ENCODE measurements at regions not wholly inside any gene's neighbourhood (a gene's known extent, or its start where the extent isn't known, plus 50 kb on each side); places are given as distances from the start of the nearest gene placed in this dataset.

- no peaks in the 10 kb centered on the region for H3K36me3 ChIP-seq (ENCODE audit: control insufficient read depth in 1 of 2, insufficient read depth in 2 of 2, low read length in 2 of 2)
Measured at GRCh38 chr2:136658201-136658600, 107.1 kb upstream of the THSD7B start.

GRCh38 chr2:136653861-136654260 lies 111.5 kb upstream of the THSD7B start:
- H3K27me3 ChIP-seq (ENCODE audit: control insufficient read depth in 1 of 2, insufficient read depth in 2 of 2, low read length in 2 of 2), result peaks cover 0 to 4% of the 10 kb centered on the region in 2 donors
- no peaks in the 10 kb centered on the region for H3K9me3 ChIP-seq (ENCODE audit: control insufficient read depth in 1 of 2, low read length in 2 of 2)
- no peak overlapping the region for H3K4me3 ChIP-seq (ENCODE audit: low read depth in 1 of 2, low read length in 2 of 2)
- no peak overlapping the region for H3K27ac ChIP-seq (ENCODE audit: low read depth, low read length)
- no peak overlapping the region for H3K9ac ChIP-seq (ENCODE audit: low read depth in 1 of 2, low read length in 2 of 2)
- H3K36me3 ChIP-seq (ENCODE audit: control insufficient read depth in 1 of 2, insufficient read depth in 2 of 2, low read length in 2 of 2), result no peaks in the 10 kb centered on the region
- no peaks in the 10 kb centered on the region for H3K4me1 ChIP-seq (ENCODE audit: control insufficient read depth in 1 of 2, insufficient read depth in 2 of 2, low read length in 2 of 2)

More at GRCh38 chr2:136658201-136658600, 107.1 kb upstream of the THSD7B start:
- H3K27ac ChIP-seq (ENCODE audit: low read depth, low read length), result no peak overlapping the region
- H3K9ac ChIP-seq (ENCODE audit: low read depth in 1 of 2, low read length in 2 of 2), result no peak overlapping the region
- no peak overlapping the region for H3K4me3 ChIP-seq (ENCODE audit: low read depth in 1 of 2, low read length in 2 of 2)
- H3K4me1 ChIP-seq (ENCODE audit: control insufficient read depth in 1 of 2, insufficient read depth in 2 of 2, low read length in 2 of 2), result no peaks in the 10 kb centered on the region
- no peaks in the 10 kb centered on the region for H3K27me3 ChIP-seq (ENCODE audit: control insufficient read depth in 1 of 2, insufficient read depth in 2 of 2, low read length in 2 of 2)
- H3K9me3 ChIP-seq (ENCODE audit: control insufficient read depth in 1 of 2, low read length in 2 of 2), result no peaks in the 10 kb centered on the region

- no peak overlapping the region for H3K27ac ChIP-seq (ENCODE audit: low read depth, low read length)
- H3K4me3 ChIP-seq (ENCODE audit: low read depth in 1 of 2, low read length in 2 of 2), result no peak overlapping the region
- no peaks in the 10 kb centered on the region for H3K4me1 ChIP-seq (ENCODE audit: control insufficient read depth in 1 of 2, insufficient read depth in 2 of 2, low read length in 2 of 2)
- peaks cover 0 to 4% of the 10 kb centered on the region in 2 donors for H3K27me3 ChIP-seq (ENCODE audit: control insufficient read depth in 1 of 2, insufficient read depth in 2 of 2, low read length in 2 of 2)
- H3K9me3 ChIP-seq (ENCODE audit: control insufficient read depth in 1 of 2, low read length in 2 of 2), result no peaks in the 10 kb centered on the region
- no peak overlapping the region for H3K9ac ChIP-seq (ENCODE audit: low read depth in 1 of 2, low read length in 2 of 2)
- H3K36me3 ChIP-seq (ENCODE audit: control insufficient read depth in 1 of 2, insufficient read depth in 2 of 2, low read length in 2 of 2), result no peaks in the 10 kb centered on the region
Measured at GRCh38 chr2:136651456-136652010, 113.8 kb upstream of the THSD7B start.

- Histone ChIP-seq H3K36me3 (ENCODE audit: control insufficient read depth in 1 of 2, insufficient read depth in 2 of 2, low read length in 2 of 2) (no peaks in the 10 kb centered on the region), H3K4me1 (ENCODE audit: control insufficient read depth in 1 of 2, insufficient read depth in 2 of 2, low read length in 2 of 2) (no peaks in the 10 kb centered on the region), H3K27me3 (ENCODE audit: control insufficient read depth in 1 of 2, insufficient read depth in 2 of 2, low read length in 2 of 2) (peaks cover 0 to 4% of the 10 kb centered on the region in 2 donors), H3K9ac (ENCODE audit: low read depth in 1 of 2, low read length in 2 of 2) (no peak overlapping the region), H3K9me3 (ENCODE audit: control insufficient read depth in 1 of 2, low read length in 2 of 2) (no peaks in the 10 kb centered on the region), H3K27ac (ENCODE audit: low read depth, low read length) (no peak overlapping the region), H3K4me3 (ENCODE audit: low read depth in 1 of 2, low read length in 2 of 2) (no peak overlapping the region)
Measured at GRCh38 chr2:136647039-136647438, 118.3 kb upstream of the THSD7B start.

GRCh38 chr2:136645236-136645828 lies 120.0 kb upstream of the THSD7B start:
- Histone ChIP-seq H3K27ac (ENCODE audit: low read depth, low read length) (no peak overlapping the region), H3K27me3 (ENCODE audit: control insufficient read depth in 1 of 2, insufficient read depth in 2 of 2, low read length in 2 of 2) (peaks cover 0 to 4% of the 10 kb centered on the region in 2 donors), H3K4me3 (ENCODE audit: low read depth in 1 of 2, low read length in 2 of 2) (no peak overlapping the region), H3K9ac (ENCODE audit: low read depth in 1 of 2, low read length in 2 of 2) (no peak overlapping the region), H3K9me3 (ENCODE audit: control insufficient read depth in 1 of 2, low read length in 2 of 2) (no peaks in the 10 kb centered on the region), H3K4me1 (ENCODE audit: control insufficient read depth in 1 of 2, insufficient read depth in 2 of 2, low read length in 2 of 2) (no peaks in the 10 kb centered on the region), H3K36me3 (ENCODE audit: control insufficient read depth in 1 of 2, insufficient read depth in 2 of 2, low read length in 2 of 2) (no peaks in the 10 kb centered on the region)

GRCh38 chr2:136639651-136640050 lies 125.7 kb upstream of the THSD7B start:
- Histone ChIP-seq H3K4me3 (ENCODE audit: low read depth in 1 of 2, low read length in 2 of 2) (no peak overlapping the region), H3K9me3 (ENCODE audit: control insufficient read depth in 1 of 2, low read length in 2 of 2) (no peaks in the 10 kb centered on the region), H3K27me3 (ENCODE audit: control insufficient read depth in 1 of 2, insufficient read depth in 2 of 2, low read length in 2 of 2) (no peaks in the 10 kb centered on the region), H3K9ac (ENCODE audit: low read depth in 1 of 2, low read length in 2 of 2) (no peak overlapping the region), H3K4me1 (ENCODE audit: control insufficient read depth in 1 of 2, insufficient read depth in 2 of 2, low read length in 2 of 2) (no peaks in the 10 kb centered on the region), H3K27ac (ENCODE audit: low read depth, low read length) (no peak overlapping the region), H3K36me3 (ENCODE audit: control insufficient read depth in 1 of 2, insufficient read depth in 2 of 2, low read length in 2 of 2) (no peaks in the 10 kb centered on the region)

GRCh38 chr2:136638193-136638592 lies 127.2 kb upstream of the THSD7B start:
- Histone ChIP-seq H3K27me3 (ENCODE audit: control insufficient read depth in 1 of 2, insufficient read depth in 2 of 2, low read length in 2 of 2) (no peaks in the 10 kb centered on the region), H3K4me1 (ENCODE audit: control insufficient read depth in 1 of 2, insufficient read depth in 2 of 2, low read length in 2 of 2) (no peaks in the 10 kb centered on the region), H3K27ac (ENCODE audit: low read depth, low read length) (no peak overlapping the region), H3K4me3 (ENCODE audit: low read depth in 1 of 2, low read length in 2 of 2) (no peak overlapping the region), H3K9ac (ENCODE audit: low read depth in 1 of 2, low read length in 2 of 2) (no peak overlapping the region), H3K9me3 (ENCODE audit: control insufficient read depth in 1 of 2, low read length in 2 of 2) (no peaks in the 10 kb centered on the region), H3K36me3 (ENCODE audit: control insufficient read depth in 1 of 2, insufficient read depth in 2 of 2, low read length in 2 of 2) (no peaks in the 10 kb centered on the region)

- no peaks in the 10 kb centered on the region for H3K9me3 ChIP-seq (ENCODE audit: control insufficient read depth in 1 of 2, low read length in 2 of 2)
- H3K27me3 ChIP-seq (ENCODE audit: control insufficient read depth in 1 of 2, insufficient read depth in 2 of 2, low read length in 2 of 2), result no peaks in the 10 kb centered on the region
- no peaks in the 10 kb centered on the region for H3K4me1 ChIP-seq (ENCODE audit: control insufficient read depth in 1 of 2, insufficient read depth in 2 of 2, low read length in 2 of 2)
- no peak overlapping the region for H3K27ac ChIP-seq (ENCODE audit: low read depth, low read length)
- H3K4me3 ChIP-seq (ENCODE audit: low read depth in 1 of 2, low read length in 2 of 2), result no peak overlapping the region
- no peak overlapping the region for H3K9ac ChIP-seq (ENCODE audit: low read depth in 1 of 2, low read length in 2 of 2)
- no peaks in the 10 kb centered on the region for H3K36me3 ChIP-seq (ENCODE audit: control insufficient read depth in 1 of 2, insufficient read depth in 2 of 2, low read length in 2 of 2)
Measured at GRCh38 chr2:136637402-136637801, 127.9 kb upstream of the THSD7B start.

GRCh38 chr2:136628490-136628889 lies 136.9 kb upstream of the THSD7B start:
- no peak overlapping the region for H3K9ac ChIP-seq (ENCODE audit: low read depth in 1 of 2, low read length in 2 of 2)
- no peak overlapping the region for H3K27ac ChIP-seq (ENCODE audit: low read depth, low read length)
- H3K27me3 ChIP-seq (ENCODE audit: control insufficient read depth in 1 of 2, insufficient read depth in 2 of 2, low read length in 2 of 2), result no peaks in the 10 kb centered on the region
- H3K9me3 ChIP-seq (ENCODE audit: control insufficient read depth in 1 of 2, low read length in 2 of 2), result no peaks in the 10 kb centered on the region
- H3K36me3 ChIP-seq (ENCODE audit: control insufficient read depth in 1 of 2, insufficient read depth in 2 of 2, low read length in 2 of 2), result no peaks in the 10 kb centered on the region
- no peaks in the 10 kb centered on the region for H3K4me1 ChIP-seq (ENCODE audit: control insufficient read depth in 1 of 2, insufficient read depth in 2 of 2, low read length in 2 of 2)
- no peak overlapping the region for H3K4me3 ChIP-seq (ENCODE audit: low read depth in 1 of 2, low read length in 2 of 2)

GRCh38 chr2:136613096-136613495 lies 152.2 kb upstream of the THSD7B start:
- H3K4me1 ChIP-seq (ENCODE audit: control insufficient read depth in 1 of 2, insufficient read depth in 2 of 2, low read length in 2 of 2), result no peaks in the 10 kb centered on the region
- no peak overlapping the region for H3K9ac ChIP-seq (ENCODE audit: low read depth in 1 of 2, low read length in 2 of 2)
- H3K27ac ChIP-seq (ENCODE audit: low read depth, low read length), result no peak overlapping the region
- H3K36me3 ChIP-seq (ENCODE audit: control insufficient read depth in 1 of 2, insufficient read depth in 2 of 2, low read length in 2 of 2), result no peaks in the 10 kb centered on the region
- H3K27me3 ChIP-seq (ENCODE audit: control insufficient read depth in 1 of 2, insufficient read depth in 2 of 2, low read length in 2 of 2), result no peaks in the 10 kb centered on the region
- no peak overlapping the region for H3K4me3 ChIP-seq (ENCODE audit: low read depth in 1 of 2, low read length in 2 of 2)
- peaks cover 0 to 3% of the 10 kb centered on the region in 2 donors for H3K9me3 ChIP-seq (ENCODE audit: control insufficient read depth in 1 of 2, low read length in 2 of 2)
